ENCODE measurements at regions not wholly inside any gene's neighbourhood (a gene's known extent, or its start where the extent isn't known, plus 50 kb on each side); places are given as distances from the start of the nearest gene placed in this dataset.
A peak's percentile ranks its signal among the peaks of the same experiment; 100 is the strongest.

DNA sequence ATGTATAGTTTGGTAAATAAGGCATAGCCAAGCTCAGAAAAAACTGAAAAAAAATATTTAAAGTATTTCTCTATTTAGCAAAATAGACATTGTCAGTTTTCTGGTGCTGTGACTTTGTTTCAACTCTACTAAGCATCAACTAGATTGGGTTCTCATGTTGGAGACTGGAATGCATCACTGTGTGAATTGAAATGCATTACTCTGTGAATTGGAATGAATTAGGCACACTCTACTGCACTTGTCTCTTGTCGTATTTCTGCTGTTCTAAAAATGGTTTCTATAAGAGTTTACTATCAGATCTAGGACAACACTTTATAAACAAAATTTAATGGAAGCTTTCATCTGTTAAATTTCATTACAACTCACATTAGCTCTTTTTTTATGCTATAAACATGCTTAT, 1772.2 kb downstream of the MAT2B start:
- Histone ChIP-seq H3K4me3 (ENCODE audit: low read length) (no peak overlapping the region), H3K4me1 (ENCODE audit: control insufficient read depth, insufficient read depth, low read length) (no peaks in the 10 kb centered on the region), H3K27me3 (ENCODE audit: control insufficient read depth, insufficient read depth, low read length) (no peaks in the 10 kb centered on the region), H3K9me3 (ENCODE audit: control insufficient read depth, insufficient read depth, low read length) (no peaks in the 10 kb centered on the region), H3K36me3 (ENCODE audit: control insufficient read depth, insufficient read depth, low read length) (no peaks in the 10 kb centered on the region), H3K27ac (ENCODE audit: low read length) (no peak overlapping the region)
- Mint-ChIP-seq H3K27me3 (ENCODE audit: low read depth in 2 of 2) (no peaks in the 10 kb centered on the region), H3K4me1 (no peaks in the 10 kb centered on the region), H3K9me3 (peaks cover 12 to 23% of the 10 kb centered on the region in 2 donors), H3K36me3 (peaks cover 6% of the 10 kb centered on the region), H3K27ac (no peak overlapping the region), H3K4me3 (no peak overlapping the region)
- no peak for TF ChIP-seq CTCF (IDR thresholded peaks at IDR 0.05)
- ATAC-seq (no peak), DNase-seq (no peak)
- intact Hi-C loops (cut with micrococcal nuclease): no loop called here
- 100% methylated on average over 1 of the region's 1 CpG for WGBS (ENCODE audit: insufficient coverage)

DNA sequence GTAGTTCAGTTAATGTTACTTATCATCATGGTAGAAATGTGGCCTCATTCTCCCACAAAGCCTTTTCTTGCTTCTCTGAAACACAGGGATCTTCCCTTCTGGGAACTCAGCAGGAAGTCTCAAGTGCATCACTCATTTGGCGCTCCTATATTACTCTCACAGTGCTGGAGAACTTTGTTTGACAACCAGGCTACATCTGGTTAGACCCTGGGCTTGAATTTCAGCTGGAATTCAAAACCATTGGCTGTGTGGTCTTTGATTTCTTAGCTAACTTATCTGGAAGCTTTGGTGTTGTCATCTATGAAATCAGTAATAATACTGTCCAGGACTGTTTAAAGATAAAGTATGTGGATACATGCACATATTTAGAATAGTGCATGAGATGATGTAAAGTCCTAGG, 1777.1 kb downstream of the MAT2B start:
- no peak for TF ChIP-seq CTCF (IDR thresholded peaks at IDR 0.05)
- H3K36me3 Mint-ChIP-seq: no peaks in the 10 kb centered on the region
- 77% methylated on average over 1 of the region's 1 CpG for WGBS (ENCODE audit: insufficient coverage)
- Histone ChIP-seq H3K4me1 (ENCODE audit: control insufficient read depth, insufficient read depth, low read length) (no peaks in the 10 kb centered on the region), H3K27ac (ENCODE audit: low read length) (no peak overlapping the region), H3K27me3 (ENCODE audit: control insufficient read depth, insufficient read depth, low read length) (no peaks in the 10 kb centered on the region), H3K9me3 (ENCODE audit: control insufficient read depth, insufficient read depth, low read length) (peaks cover 6% of the 10 kb centered on the region), H3K36me3 (ENCODE audit: control insufficient read depth, insufficient read depth, low read length) (no peaks in the 10 kb centered on the region), H3K4me3 (ENCODE audit: low read length) (no peak overlapping the region)
- no peak overlapping the region for H3K4me3 Mint-ChIP-seq
- no peaks in the 10 kb centered on the region for H3K27me3 Mint-ChIP-seq (ENCODE audit: low read depth in 2 of 2)
- ATAC-seq (no peak), DNase-seq (no peak)
- no peaks in the 10 kb centered on the region for H3K4me1 Mint-ChIP-seq
- intact Hi-C loops (cut with micrococcal nuclease): no loop called here
- H3K9me3 Mint-ChIP-seq: peaks cover 9 to 17% of the 10 kb centered on the region in 2 donors
- H3K27ac Mint-ChIP-seq: no peak overlapping the region

- ATAC-seq (peak in 1 of 3 donors; percentile 21), DNase-seq (no peak)
- no peak overlapping the region for H3K4me3 Mint-ChIP-seq
- H3K27me3 Mint-ChIP-seq (ENCODE audit: low read depth in 2 of 2): no peaks in the 10 kb centered on the region
- H3K9me3 ChIP-seq (ENCODE audit: control insufficient read depth, insufficient read depth, low read length): peaks cover 6% of the 10 kb centered on the region
- H3K4me1 ChIP-seq (ENCODE audit: control insufficient read depth, insufficient read depth, low read length): no peaks in the 10 kb centered on the region
- intact Hi-C loops (cut with micrococcal nuclease): no loop called here
- H3K27ac Mint-ChIP-seq: no peak overlapping the region
- no peaks in the 10 kb centered on the region for H3K4me1 Mint-ChIP-seq
- no peaks in the 10 kb centered on the region for H3K36me3 Mint-ChIP-seq
- peaks cover 9 to 18% of the 10 kb centered on the region in 2 donors for H3K9me3 Mint-ChIP-seq
- WGBS (ENCODE audit: insufficient coverage): 78% methylated on average over 2 of the region's 2 CpGs
- no peak overlapping the region for H3K27ac ChIP-seq (ENCODE audit: low read length)
- no peak overlapping the region for H3K4me3 ChIP-seq (ENCODE audit: low read length)
- H3K27me3 ChIP-seq (ENCODE audit: control insufficient read depth, insufficient read depth, low read length): no peaks in the 10 kb centered on the region
- no peaks in the 10 kb centered on the region for H3K36me3 ChIP-seq (ENCODE audit: control insufficient read depth, insufficient read depth, low read length)
- TF ChIP-seq CTCF (IDR thresholded peaks at IDR 0.05): no peak
These were observed 1781.3 kb downstream of the MAT2B start for GRCh38 chr5:165286692-165287091.

- Histone ChIP-seq H3K4me1 (ENCODE audit: control insufficient read depth, insufficient read depth, low read length) (no peaks in the 10 kb centered on the region), H3K4me3 (ENCODE audit: low read length) (no peak overlapping the region), H3K27me3 (ENCODE audit: control insufficient read depth, insufficient read depth, low read length) (no peaks in the 10 kb centered on the region), H3K27ac (ENCODE audit: low read length) (no peak overlapping the region), H3K36me3 (ENCODE audit: control insufficient read depth, insufficient read depth, low read length) (no peaks in the 10 kb centered on the region), H3K9me3 (ENCODE audit: control insufficient read depth, insufficient read depth, low read length) (peaks cover 6% of the 10 kb centered on the region)
- 43% methylated on average over 1 of the region's 2 CpGs for WGBS (ENCODE audit: insufficient coverage)
- DNase-seq (no peak), ATAC-seq (no peak)
- no peaks in the 10 kb centered on the region for H3K27me3 Mint-ChIP-seq (ENCODE audit: low read depth in 2 of 2)
- intact Hi-C loops (cut with micrococcal nuclease): no loop called here
- TF ChIP-seq CTCF (IDR thresholded peaks at IDR 0.05): no peak
- H3K4me3 Mint-ChIP-seq: no peak overlapping the region
- no peaks in the 10 kb centered on the region for H3K4me1 Mint-ChIP-seq
- H3K9me3 Mint-ChIP-seq: peaks cover 13 to 14% of the 10 kb centered on the region in 2 donors
- H3K36me3 Mint-ChIP-seq: no peaks in the 10 kb centered on the region
- no peak overlapping the region for H3K27ac Mint-ChIP-seq
These were observed 1785.1 kb downstream of the MAT2B start for GRCh38 chr5:165290535-165290934.

Measured in natural killer cell (primary cell).